ENCODE measurements at regions not wholly inside any gene's neighbourhood (a gene's known extent, or its start where the extent isn't known, plus 50 kb on each side); places are given as distances from the start of the nearest gene placed in this dataset.

- no peak for DNase-seq
These were observed 109.6 kb upstream of the SERP2 start for GRCh38 chr13:44263751-44264620.

GRCh38 chr13:44266305-44266704, 107.3 kb upstream of the SERP2 start:
- no peak for DNase-seq

- DNase-seq, result no peak
These were observed 106.9 kb upstream of the SERP2 start for GRCh38 chr13:44266772-44267171.

GRCh38 chr13:44267203-44267602, 106.4 kb upstream of the SERP2 start:
- no peak for DNase-seq

- DNase-seq, result no peak
These were observed 105.6 kb upstream of the SERP2 start for GRCh38 chr13:44267980-44268379.

GRCh38 chr13:44268980-44269379, 104.6 kb upstream of the SERP2 start:
- no peak for DNase-seq

- DNase-seq, result no peak
These were observed 103.5 kb upstream of the SERP2 start for GRCh38 chr13:44270150-44270549.

GRCh38 chr13:44271031-44271455, 102.6 kb upstream of the SERP2 start:
- DNase-seq, result no peak

- no peak for DNase-seq
These were observed 102.2 kb upstream of the SERP2 start for GRCh38 chr13:44271473-44271872.

GRCh38 chr13:44271915-44272341, 101.7 kb upstream of the SERP2 start:
- no peak for DNase-seq

- no peak for DNase-seq
These were observed 100.9 kb upstream of the SERP2 start for GRCh38 chr13:44272692-44273091.

GRCh38 chr13:44273216-44273615, 100.4 kb upstream of the SERP2 start:
- DNase-seq, result no peak

GRCh38 chr13:44273991-44274770, 99.4 kb upstream of the SERP2 start:
- DNase-seq, result no peak

GRCh38 chr13:44274771-44275205, 98.8 kb upstream of the SERP2 start:
- DNase-seq, result no peak

GRCh38 chr13:44275381-44275780, 98.2 kb upstream of the SERP2 start:
- DNase-seq, result no peak

GRCh38 chr13:44276061-44276460, 97.6 kb upstream of the SERP2 start:
- DNase-seq, result no peak

GRCh38 chr13:44277459-44277858, 96.2 kb upstream of the SERP2 start:
- no peak for DNase-seq

GRCh38 chr13:44278166-44278565, 95.5 kb upstream of the SERP2 start:
- peak; percentile 24 for DNase-seq

- no peak for DNase-seq
These were observed 93.2 kb upstream of the SERP2 start for GRCh38 chr13:44280456-44280855.

- DNase-seq, result no peak
These were observed 92.2 kb upstream of the SERP2 start for GRCh38 chr13:44281252-44282000.

GRCh38 chr13:44283600-44283999, 90.0 kb upstream of the SERP2 start:
- no peak for DNase-seq

- peak; percentile 30 for DNase-seq
These were observed 85.7 kb upstream of the SERP2 start for GRCh38 chr13:44287958-44288357.

GRCh38 chr13:44292545-44292944, 81.1 kb upstream of the SERP2 start:
- no peak for DNase-seq

Data from NCI-H446 treated with DMSO at 0.1 percent for 48 hours (cell line).